HG03565 (cell line): ENCODE measurements at regions not wholly inside any gene's neighbourhood (a gene's known extent, or its start where the extent isn't known, plus 50 kb on each side); places are given as distances from the start of the nearest gene placed in this dataset.

ENCODE experiments used
- ATAC-seq: cut with Tn5 transposase; IDR thresholded peaks from one replicate; pipeline ENCODE4 v1.9.1; 2021; ENCODE audit warnings: mild to moderate bottlenecking, moderate library complexity; ENCODE audit not compliant: unreplicated experiment

DNA sequence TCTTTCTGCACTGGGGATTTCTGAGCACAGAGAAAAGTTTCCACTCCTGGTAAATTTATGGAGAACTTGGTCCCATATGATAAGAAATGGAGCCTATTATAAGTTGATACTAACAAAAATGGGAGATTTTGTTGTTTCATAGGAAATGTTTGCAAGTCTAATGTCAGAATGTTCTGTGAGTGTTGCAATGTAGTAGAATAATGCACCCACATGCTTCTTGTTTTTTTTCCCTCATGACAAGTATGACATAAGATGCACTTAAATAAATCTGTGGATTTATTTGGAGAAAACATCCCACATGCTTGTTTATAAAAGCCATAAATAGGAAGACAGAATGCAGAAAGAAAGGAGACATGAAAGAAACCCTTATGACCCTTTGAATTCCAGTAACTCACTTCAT, 50.8 kb upstream of the KCNJ6 start:
- no peak for ATAC-seq

DNA sequence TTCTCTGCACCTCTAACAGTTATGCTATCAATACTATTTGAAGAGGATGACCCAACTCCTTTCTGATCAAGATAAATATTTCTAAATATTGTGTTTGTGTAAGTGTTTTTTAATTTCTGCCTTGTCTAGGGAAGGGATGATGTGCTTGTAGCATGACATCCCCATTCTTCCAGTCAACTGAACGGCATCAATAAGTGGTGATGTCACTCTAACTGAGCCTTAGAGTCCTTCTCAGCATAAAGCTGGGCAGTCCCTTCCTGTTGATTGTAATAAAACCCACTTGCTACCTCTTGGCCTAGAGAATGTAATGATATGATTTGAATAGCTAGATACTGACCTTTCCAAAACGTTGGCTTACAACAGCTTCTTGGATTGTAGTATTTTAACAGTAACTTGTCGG, 52.5 kb upstream of the KCNJ6 start:
- ATAC-seq = no peak

DNA sequence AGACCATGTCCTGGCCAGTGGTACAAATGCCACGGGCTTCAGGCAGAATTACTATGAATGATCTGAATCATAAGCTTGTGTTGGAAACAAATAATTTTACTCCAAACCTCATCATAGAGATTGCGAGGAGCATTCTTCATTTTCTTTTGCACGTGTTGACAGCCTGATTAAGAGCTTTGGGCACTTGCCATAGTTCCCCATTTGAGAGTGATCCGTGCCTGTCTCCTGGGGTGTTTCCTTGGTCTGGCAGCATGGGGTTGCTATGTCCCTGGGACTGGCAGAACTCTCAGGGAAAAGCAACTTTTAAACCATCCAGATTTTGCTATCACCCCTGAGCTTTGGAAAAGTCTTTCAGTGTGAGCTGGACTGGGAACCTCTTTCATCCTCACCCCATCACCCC, 54.3 kb upstream of the KCNJ6 start:
- no peak for ATAC-seq

GRCh38 chr21:37971390-37971950, 55.2 kb upstream of the KCNJ6 start:
- no peak for ATAC-seq

GRCh38 chr21:37974081-37974480, 57.8 kb upstream of the KCNJ6 start:
- no peak for ATAC-seq

DNA sequence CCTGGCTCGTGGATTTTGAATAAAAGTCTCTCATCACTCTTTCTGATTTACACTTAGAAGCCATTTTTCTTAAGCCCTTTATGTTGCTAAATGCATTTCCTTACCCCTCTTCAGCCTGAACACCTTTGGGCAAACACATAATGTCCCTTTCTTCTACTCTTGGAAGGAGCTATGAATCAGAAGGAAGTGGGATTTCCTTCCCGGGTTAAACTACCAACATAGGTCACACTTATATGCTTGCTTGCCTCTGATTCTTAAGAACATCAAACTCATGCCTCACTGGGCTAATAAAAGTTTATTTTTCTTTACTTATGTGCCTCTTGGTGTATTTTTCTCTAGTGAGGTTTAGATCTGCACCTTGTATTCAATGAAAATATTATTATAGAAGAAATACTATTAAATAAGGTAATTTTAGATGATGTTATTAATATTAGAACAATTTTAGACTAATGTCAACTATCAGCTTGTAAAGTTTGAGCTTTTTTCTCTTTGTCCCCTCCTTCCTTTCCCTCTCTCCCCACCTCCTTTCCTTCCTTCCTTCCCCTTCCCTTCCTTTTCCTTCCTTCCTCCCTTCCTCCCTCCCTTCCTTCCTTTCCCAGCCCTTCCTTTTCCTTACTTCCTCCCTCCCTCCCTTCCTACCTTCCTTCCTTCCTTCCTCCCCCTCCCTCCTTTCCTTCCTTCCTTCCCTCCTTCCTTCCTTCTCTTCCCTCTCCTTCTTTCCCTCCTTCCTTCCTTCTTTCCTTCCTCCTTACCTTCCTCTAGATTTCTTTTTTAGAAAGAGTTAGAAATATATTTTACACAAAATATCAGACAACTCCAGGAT, 66.5 kb upstream of the KCNJ6 start:
- ATAC-seq = no peak

DNA sequence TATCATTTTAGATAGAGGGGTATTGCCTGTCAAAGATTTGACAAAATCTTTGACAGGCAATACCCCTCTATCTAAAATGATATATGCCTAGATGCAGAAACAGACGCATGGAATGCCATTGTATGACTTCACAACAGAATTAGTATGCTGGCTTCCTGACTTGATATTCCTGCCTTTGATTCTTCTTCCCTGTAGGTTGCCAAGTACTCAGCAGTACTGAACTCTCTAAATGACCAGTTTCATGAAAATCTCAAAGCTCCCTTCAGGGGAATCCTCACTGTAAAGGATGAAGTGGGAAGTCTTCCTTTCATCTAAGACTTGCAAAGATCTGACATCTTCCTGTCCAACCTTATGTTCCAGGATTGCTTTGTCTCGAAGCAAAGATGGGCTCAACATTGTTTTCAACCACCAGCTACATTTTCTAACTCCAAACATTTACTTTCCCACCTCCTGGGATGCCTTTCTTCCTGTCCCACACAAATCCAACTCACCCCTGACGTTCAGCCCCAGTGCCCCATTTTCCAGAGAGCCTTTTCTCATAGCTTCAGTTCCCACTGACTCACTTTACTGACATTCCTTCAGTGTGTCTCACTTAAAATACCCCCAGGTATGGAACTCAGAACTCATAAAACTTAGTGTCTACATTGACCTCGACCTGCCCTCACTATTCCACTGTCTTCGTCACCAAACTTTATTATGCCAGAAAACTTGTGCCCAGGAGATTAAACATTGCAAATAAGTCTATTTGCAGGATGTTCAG, 67.3 kb upstream of the KCNJ6 start:
- no peak for ATAC-seq

GRCh38 chr21:37984416-37984815, 68.2 kb upstream of the KCNJ6 start:
- ATAC-seq = no peak

- ATAC-seq = no peak
Observed at GRCh38 chr21:37986000-37986399, 69.7 kb upstream of the KCNJ6 start.

DNA sequence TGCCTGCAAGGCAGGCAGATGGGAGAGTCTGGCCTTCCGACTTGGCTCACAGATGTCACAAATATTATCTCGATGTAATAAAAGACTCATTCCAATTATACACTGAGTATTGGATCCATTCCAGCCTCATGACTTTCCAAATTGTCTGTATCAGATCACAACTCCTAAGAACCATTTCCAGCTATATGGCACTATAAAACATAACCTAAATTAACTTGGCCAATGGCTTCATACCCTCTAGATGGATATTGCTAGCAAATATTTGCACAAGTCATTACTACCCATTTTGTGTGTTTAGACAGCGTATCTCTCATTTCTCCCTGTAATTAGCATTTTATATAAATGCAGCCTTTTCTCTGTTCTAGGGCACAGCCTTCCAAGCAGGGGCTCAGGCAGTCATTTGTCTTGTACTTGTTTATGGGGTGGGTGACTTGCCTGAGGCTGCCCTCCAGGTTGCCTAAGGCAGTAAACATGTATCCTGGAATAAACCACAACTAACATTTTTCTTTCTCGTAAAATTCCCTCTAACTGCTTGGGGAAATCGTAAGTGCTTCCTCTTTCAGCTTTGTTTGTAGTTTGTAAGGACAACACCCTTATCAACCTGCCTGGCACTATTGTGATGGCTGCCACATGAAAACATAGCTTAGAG, 70.6 kb upstream of the KCNJ6 start:
- ATAC-seq = no peak

GRCh38 chr21:37987668-37988067, 71.4 kb upstream of the KCNJ6 start:
- ATAC-seq = no peak

- no peak for ATAC-seq
Observed at GRCh38 chr21:37993071-37993470, 76.8 kb upstream of the KCNJ6 start.

- no peak for ATAC-seq
Observed at GRCh38 chr21:37994211-37994610, 78.0 kb upstream of the KCNJ6 start.

GRCh38 chr21:38012672-38013071, 96.4 kb upstream of the KCNJ6 start:
- no peak for ATAC-seq

DNA sequence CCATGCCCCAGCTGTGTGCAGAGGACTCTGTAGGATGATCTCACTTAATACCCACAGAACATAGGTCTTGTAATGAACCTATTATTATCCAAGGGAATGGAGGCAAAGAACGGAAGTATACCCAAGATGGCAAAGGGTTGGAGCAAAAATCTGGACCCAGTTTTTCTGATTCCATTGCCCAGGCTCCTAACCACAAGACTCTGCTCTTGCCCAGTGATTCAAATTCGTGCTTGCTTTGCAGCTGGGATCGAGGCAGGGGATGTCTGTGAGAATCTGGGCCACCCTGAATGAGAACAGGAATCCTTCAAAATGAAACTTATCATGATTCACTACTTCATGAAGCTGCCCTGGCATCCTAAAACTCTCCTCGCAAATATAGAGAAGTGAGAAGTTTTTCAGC, 97.5 kb upstream of the KCNJ6 start:
- ATAC-seq = no peak

DNA sequence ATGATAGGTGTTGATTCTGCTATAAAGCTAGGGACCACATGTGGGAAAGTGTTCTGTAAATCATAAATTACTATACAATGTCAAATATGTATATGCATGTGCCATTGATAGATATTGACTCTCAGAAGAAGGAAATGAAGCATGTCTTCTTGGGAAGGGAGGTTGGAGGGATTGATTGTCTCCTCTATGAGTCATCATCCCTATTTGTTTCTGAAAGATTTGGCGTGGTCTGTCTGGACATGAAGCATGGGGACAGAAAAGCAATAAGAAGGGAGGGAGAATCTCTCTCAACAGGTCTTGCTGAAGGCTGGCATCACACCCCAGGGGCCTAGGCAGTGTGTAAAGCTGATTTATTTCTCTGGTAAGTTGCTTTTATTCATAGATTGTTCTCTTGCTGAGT, 98.0 kb upstream of the KCNJ6 start:
- ATAC-seq = no peak

GRCh38 chr21:38027901-38028498, 111.7 kb upstream of the KCNJ6 start:
- ATAC-seq = no peak

DNA sequence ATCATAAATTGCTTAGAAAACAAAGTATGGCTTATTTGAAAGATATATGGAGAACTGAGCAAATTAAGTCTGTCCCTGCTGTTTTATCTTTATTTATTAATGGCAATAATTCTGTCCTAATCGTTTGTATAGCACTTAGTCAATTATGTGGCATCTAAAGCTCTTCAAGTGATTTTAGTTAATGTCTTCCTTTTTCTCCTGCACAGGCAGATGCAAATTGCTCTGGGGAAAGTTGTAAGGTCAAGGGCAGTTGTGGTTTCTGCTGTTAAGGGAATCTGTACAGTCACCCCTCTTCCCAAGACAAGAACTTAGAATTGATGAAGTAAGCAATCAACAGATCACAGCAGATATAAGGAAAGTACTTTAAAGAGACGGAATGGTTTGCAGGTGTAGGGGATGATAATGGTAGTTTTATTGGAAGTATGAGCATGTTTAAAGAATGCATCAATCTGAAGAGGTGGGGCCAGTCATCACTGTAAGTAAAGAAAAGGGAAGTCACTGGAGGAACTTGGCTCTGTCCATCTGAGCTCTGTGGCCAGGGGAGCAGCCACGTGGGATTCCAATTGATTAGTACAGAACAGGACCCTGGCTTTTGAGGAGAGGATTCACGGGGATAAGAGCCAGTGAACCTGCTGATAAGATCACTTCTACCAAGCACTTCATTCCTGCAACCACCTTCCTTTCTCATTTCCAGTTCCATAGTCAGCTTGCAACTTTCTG, 116.0 kb upstream of the KCNJ6 start:
- ATAC-seq = no peak

- no peak for ATAC-seq
Observed at GRCh38 chr21:38036016-38036415, 119.8 kb upstream of the KCNJ6 start.

GRCh38 chr21:38037416-38037815, 121.2 kb upstream of the KCNJ6 start:
- ATAC-seq = no peak

DNA sequence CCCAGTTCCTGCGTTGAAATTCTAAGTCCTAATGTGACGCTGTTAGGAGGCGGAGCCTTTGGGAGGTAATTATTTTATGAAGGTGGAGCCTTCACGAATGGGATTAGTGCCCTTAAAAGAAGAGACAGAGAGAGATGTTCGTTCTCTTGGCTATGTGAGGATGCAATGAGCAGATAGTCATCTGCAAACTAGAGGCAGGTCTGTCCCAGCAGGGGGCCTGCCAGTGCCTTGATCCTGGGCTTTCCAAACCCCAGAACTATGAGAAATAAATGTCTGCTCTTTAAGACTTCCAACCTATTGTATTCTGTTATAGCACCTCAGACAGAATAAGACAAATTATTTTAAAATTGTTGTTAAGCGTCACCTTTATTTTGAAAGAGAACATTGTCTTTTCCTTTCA, 123.1 kb upstream of the KCNJ6 start:
- no peak for ATAC-seq
